K562 (cell line): ENCODE measurements at regions not wholly inside any gene's neighbourhood (a gene's known extent, or its start where the extent isn't known, plus 50 kb on each side); places are given as distances from the start of the nearest gene placed in this dataset.

Experiments
- BACH1 ChIP-seq: fragments of 200-800 bp; sonication (Bioruptor generic); IDR thresholded peaks from 2 replicates; pipeline ENCODE4 v1.6.1; 2016; ENCODE audit warnings: missing genetic modification characterization, missing compliant biosample characterization
- BDP1 ChIP-seq: IDR thresholded peaks from 3 replicates; pipeline ENCODE4 v1.6.1; 2011; ENCODE audit not compliant: insufficient read length, insufficient read depth
- BHLHE40 ChIP-seq: IDR thresholded peaks from 2 replicates; pipeline ENCODE4 v1.6.1; 2011; ENCODE audit warnings: low read length, improper control_type of control experiment
- COPS2 ChIP-seq: fragments of 450-650 bp; conservative IDR thresholded peaks from 2 replicates; pipeline ENCODE4 v1.6.1; 2016; ENCODE audit warnings: mild to moderate bottlenecking, moderate library complexity
- CREM ChIP-seq: IDR thresholded peaks from 2 replicates; pipeline ENCODE4 v1.6.1; 2014; ENCODE audit warnings: antibody characterized with exemption, low read depth
- DIDO1 ChIP-seq: fragments of 450-650 bp; IDR thresholded peaks from 2 replicates; pipeline ENCODE4 v1.6.1; 2016; ENCODE audit warnings: low read depth, missing biosample characterization, missing genetic modification characterization
- ESRRA ChIP-seq: fragments of 450-650 bp; IDR thresholded peaks from 2 replicates; pipeline ENCODE4 v1.6.1; 2014; ENCODE audit warnings: low read depth, mild to moderate bottlenecking, moderate library complexity, borderline replicate concordance
- FIP1L1 ChIP-seq: fragments of 200-400 bp; formaldehyde crosslinking; IDR thresholded peaks from 2 replicates; pipeline ENCODE4 v1.6.1; 2018; ENCODE audit warnings: mild to moderate bottlenecking, low read depth, low read length; ENCODE audit not compliant: poor library complexity, severe bottlenecking
- GTF2A2 ChIP-seq: IDR thresholded peaks from 2 replicates; pipeline ENCODE4 v1.6.1; 2016; ENCODE audit warnings: mild to moderate bottlenecking, missing genetic modification characterization, missing compliant biosample characterization
- ILK ChIP-seq: fragments of 450-650 bp; IDR thresholded peaks from 2 replicates; pipeline ENCODE4 v1.6.1; 2016; ENCODE audit warnings: missing genetic modification characterization, low read depth, mild to moderate bottlenecking, missing compliant biosample characterization, moderate library complexity, borderline replicate concordance
- KLF1 ChIP-seq: fragments of 450-650 bp; IDR thresholded peaks from 2 replicates; pipeline ENCODE4 v1.6.1; 2016; ENCODE audit warnings: missing genetic modification characterization, missing compliant biosample characterization
- SMAD3 ChIP-seq: fragments of 450-650 bp; formaldehyde crosslinking; conservative IDR thresholded peaks from 2 replicates; pipeline ENCODE4 v1.4.0; 2020; ENCODE audit warnings: mild to moderate bottlenecking
- ZNF175 ChIP-seq: fragments of 200-800 bp; sonication (Bioruptor generic); IDR thresholded peaks from 2 replicates; pipeline ENCODE4 v1.6.1; 2016; ENCODE audit warnings: low read depth, mild to moderate bottlenecking, missing genetic modification characterization, missing compliant biosample characterization
- ZNF347 ChIP-seq: fragments of 450-650 bp; formaldehyde crosslinking; IDR thresholded peaks from 2 replicates; pipeline ENCODE4 v1.4.0; 2020; ENCODE audit warnings: low read depth, mild to moderate bottlenecking, moderate library complexity
- ZNF589 ChIP-seq: fragments of 200-800 bp; sonication (Bioruptor generic); IDR thresholded peaks from 2 replicates; pipeline ENCODE4 v1.6.1; 2016; ENCODE audit warnings: low read depth, missing genetic modification characterization, missing compliant biosample characterization
- TF ChIP-seq, protein P1 (sequence below): fragments of 150-350 bp; IDR thresholded peaks from 2 replicates; pipeline ENCODE4 v1.6.1; 2014; ENCODE audit warnings: low read depth, mild to moderate bottlenecking, low read length, borderline replicate concordance
- TF ChIP-seq, protein P2 (sequence below): fragments of 250-450 bp; sonication (Bioruptor Pico); IDR thresholded peaks from 2 replicates; pipeline ENCODE4 v1.8.0; 2021; ENCODE audit warnings: moderate library complexity, mild to moderate bottlenecking, inconsistent platforms
- TF ChIP-seq, protein P3 (sequence below): fragments of 250-450 bp; sonication (Bioruptor Pico); IDR thresholded peaks from 2 replicates; pipeline ENCODE4 v1.8.0; 2021; ENCODE audit warnings: borderline replicate concordance, mild to moderate bottlenecking, moderate library complexity; ENCODE audit not compliant: poor library complexity, severe bottlenecking
- TF ChIP-seq, protein P4 (sequence below): fragments of 200-800 bp; sonication (Bioruptor generic); IDR thresholded peaks from 2 replicates; pipeline ENCODE4 v1.6.1; 2017; ENCODE audit warnings: missing genetic modification characterization, missing compliant biosample characterization
- TF ChIP-seq, protein P5 (sequence below), 3 experiments: fragments of 200-800 bp in 1 of 3; sonication (Bioruptor generic) in 1 of 3; sonication (generic) in 1 of 3; formaldehyde crosslinking in 1 of 3; IDR thresholded peaks; 2 replicates each; pipeline versions ENCODE4 v1.6.1 to v1.8.0; 2016 to 2022; ENCODE audit warnings: mild to moderate bottlenecking in 2 of 3, missing compliant biosample characterization in 2 of 3, missing genetic modification characterization in 2 of 3, missing genetic modification reagents in 1 of 3

DNA sequence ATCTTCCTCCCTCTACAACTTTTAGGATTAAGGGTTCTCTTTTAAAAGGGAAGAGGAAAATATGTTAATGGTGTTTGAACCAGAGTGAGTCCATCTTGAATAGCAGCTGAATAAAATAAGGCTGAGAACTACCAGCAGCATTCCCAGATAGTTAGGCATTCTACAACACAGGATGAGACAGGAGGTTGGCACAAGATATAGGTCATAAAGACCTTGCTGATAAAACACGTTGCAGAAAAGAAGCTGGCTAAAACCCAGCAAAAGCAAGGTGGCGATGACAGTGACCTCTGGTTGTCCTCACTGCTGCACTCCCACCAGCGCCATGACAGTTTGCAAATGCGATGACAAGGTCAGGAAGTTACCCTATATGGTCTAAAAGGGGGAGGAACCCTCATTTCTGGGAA, 77.8 kb downstream of the PLK2 start (continued):
- 0 out of 2 replicates have a peak, but pooled peaks have one; percentile 37 for TF ChIP-seq SMAD3 (CRISPR knock-in tag)
- TF ChIP-seq COPS2: no peak
- TF ChIP-seq BDP1: no peak
- TF ChIP-seq ILK: peak; percentile 76
- TF ChIP-seq, protein P1, sequence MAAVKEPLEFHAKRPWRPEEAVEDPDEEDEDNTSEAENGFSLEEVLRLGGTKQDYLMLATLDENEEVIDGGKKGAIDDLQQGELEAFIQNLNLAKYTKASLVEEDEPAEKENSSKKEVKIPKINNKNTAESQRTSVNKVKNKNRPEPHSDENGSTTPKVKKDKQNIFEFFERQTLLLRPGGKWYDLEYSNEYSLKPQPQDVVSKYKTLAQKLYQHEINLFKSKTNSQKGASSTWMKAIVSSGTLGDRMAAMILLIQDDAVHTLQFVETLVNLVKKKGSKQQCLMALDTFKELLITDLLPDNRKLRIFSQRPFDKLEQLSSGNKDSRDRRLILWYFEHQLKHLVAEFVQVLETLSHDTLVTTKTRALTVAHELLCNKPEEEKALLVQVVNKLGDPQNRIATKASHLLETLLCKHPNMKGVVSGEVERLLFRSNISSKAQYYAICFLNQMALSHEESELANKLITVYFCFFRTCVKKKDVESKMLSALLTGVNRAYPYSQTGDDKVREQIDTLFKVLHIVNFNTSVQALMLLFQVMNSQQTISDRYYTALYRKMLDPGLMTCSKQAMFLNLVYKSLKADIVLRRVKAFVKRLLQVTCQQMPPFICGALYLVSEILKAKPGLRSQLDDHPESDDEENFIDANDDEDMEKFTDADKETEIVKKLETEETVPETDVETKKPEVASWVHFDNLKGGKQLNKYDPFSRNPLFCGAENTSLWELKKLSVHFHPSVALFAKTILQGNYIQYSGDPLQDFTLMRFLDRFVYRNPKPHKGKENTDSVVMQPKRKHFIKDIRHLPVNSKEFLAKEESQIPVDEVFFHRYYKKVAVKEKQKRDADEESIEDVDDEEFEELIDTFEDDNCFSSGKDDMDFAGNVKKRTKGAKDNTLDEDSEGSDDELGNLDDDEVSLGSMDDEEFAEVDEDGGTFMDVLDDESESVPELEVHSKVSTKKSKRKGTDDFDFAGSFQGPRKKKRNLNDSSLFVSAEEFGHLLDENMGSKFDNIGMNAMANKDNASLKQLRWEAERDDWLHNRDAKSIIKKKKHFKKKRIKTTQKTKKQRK: no peak
- TF ChIP-seq, protein P2, sequence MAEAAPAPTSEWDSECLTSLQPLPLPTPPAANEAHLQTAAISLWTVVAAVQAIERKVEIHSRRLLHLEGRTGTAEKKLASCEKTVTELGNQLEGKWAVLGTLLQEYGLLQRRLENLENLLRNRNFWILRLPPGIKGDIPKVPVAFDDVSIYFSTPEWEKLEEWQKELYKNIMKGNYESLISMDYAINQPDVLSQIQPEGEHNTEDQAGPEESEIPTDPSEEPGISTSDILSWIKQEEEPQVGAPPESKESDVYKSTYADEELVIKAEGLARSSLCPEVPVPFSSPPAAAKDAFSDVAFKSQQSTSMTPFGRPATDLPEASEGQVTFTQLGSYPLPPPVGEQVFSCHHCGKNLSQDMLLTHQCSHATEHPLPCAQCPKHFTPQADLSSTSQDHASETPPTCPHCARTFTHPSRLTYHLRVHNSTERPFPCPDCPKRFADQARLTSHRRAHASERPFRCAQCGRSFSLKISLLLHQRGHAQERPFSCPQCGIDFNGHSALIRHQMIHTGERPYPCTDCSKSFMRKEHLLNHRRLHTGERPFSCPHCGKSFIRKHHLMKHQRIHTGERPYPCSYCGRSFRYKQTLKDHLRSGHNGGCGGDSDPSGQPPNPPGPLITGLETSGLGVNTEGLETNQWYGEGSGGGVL (CRISPR knock-in tag): no peak
- TF ChIP-seq, protein P3, sequence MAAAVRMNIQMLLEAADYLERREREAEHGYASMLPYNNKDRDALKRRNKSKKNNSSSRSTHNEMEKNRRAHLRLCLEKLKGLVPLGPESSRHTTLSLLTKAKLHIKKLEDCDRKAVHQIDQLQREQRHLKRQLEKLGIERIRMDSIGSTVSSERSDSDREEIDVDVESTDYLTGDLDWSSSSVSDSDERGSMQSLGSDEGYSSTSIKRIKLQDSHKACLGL: no peak
- TF ChIP-seq, protein P4, sequence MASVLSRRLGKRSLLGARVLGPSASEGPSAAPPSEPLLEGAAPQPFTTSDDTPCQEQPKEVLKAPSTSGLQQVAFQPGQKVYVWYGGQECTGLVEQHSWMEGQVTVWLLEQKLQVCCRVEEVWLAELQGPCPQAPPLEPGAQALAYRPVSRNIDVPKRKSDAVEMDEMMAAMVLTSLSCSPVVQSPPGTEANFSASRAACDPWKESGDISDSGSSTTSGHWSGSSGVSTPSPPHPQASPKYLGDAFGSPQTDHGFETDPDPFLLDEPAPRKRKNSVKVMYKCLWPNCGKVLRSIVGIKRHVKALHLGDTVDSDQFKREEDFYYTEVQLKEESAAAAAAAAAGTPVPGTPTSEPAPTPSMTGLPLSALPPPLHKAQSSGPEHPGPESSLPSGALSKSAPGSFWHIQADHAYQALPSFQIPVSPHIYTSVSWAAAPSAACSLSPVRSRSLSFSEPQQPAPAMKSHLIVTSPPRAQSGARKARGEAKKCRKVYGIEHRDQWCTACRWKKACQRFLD (CRISPR knock-in tag): no peak; the same call in 1 of the 2 replicates
- TF ChIP-seq GTF2A2: peak; percentile 84
- no peak for TF ChIP-seq ZNF347 (CRISPR knock-in tag)
- TF ChIP-seq ZNF589 (CRISPR knock-in tag): 0 out of 2 replicates have a peak, but pooled peaks have one; percentile 37
- TF ChIP-seq BACH1: 0 out of 2 replicates have a peak, but pooled peaks have one; percentile 45
- no peak for TF ChIP-seq BHLHE40
- 0 out of 2 replicates have a peak, but pooled peaks have one; percentile 50 for TF ChIP-seq ZNF175 (CRISPR knock-in tag)
- TF ChIP-seq FIP1L1: no peak
- no peak for TF ChIP-seq CREM
- no peak for TF ChIP-seq KLF1 (tag)
- TF ChIP-seq DIDO1 (tag): peak; percentile 72; the same call in 1 of the 2 replicates
- TF ChIP-seq, protein P5, sequence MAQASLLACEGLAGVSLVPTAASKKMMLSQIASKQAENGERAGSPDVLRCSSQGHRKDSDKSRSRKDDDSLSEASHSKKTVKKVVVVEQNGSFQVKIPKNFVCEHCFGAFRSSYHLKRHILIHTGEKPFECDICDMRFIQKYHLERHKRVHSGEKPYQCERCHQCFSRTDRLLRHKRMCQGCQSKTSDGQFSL (CRISPR knock-in tag; IDR thresholded peaks at IDR 0.05): no peak
- TF ChIP-seq, protein P5 (tag; IDR thresholded peaks at IDR 0.05): peak in 1 of 2 experiments; percentile 65; a peak in 1 of 4 replicates
- TF ChIP-seq ESRRA: 0 out of 2 replicates have a peak, but pooled peaks have one; percentile 39
